ENCODE measurements at regions not wholly inside any gene's neighbourhood (a gene's known extent, or its start where the extent isn't known, plus 50 kb on each side); places are given as distances from the start of the nearest gene placed in this dataset.

DNA sequence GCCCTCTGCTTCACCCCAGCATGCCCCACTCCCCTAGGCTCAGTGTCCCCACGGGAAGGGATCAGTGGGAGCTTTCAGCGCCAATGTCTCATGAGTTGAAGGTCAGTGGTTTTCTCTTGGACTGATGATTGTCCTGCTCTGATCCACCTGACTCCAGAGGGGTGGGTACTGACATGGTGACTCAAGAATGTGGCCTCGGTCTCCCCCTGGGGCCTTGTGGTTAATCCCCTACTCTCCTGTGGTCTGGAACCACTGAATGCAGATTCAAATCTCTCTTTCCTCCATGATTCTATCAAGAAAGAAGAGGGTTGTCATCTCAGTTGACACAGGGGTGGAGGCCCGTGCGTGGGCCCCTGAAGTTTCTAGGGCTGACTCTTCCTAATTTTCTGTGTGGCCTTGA lies 176.9 kb downstream of the RPS24 start:
- Mint-ChIP-seq H3K27me3 (ENCODE audit: low read depth) (peaks cover 3% of the 10 kb centered on the region), H3K36me3 (ENCODE audit: low read depth) (no peaks in the 10 kb centered on the region), H3K4me1 (ENCODE audit: low read depth) (peaks cover 21% of the 10 kb centered on the region), H3K4me3 (ENCODE audit: unreplicated experiment) (no peak overlapping the region), H3K9me3 (ENCODE audit: low read depth) (no peaks in the 10 kb centered on the region), H3K27ac (ENCODE audit: unreplicated experiment) (no peak overlapping the region)
- no peak for DNase-seq (ENCODE audit: low spot score)
- TF ChIP-seq, protein P1, sequence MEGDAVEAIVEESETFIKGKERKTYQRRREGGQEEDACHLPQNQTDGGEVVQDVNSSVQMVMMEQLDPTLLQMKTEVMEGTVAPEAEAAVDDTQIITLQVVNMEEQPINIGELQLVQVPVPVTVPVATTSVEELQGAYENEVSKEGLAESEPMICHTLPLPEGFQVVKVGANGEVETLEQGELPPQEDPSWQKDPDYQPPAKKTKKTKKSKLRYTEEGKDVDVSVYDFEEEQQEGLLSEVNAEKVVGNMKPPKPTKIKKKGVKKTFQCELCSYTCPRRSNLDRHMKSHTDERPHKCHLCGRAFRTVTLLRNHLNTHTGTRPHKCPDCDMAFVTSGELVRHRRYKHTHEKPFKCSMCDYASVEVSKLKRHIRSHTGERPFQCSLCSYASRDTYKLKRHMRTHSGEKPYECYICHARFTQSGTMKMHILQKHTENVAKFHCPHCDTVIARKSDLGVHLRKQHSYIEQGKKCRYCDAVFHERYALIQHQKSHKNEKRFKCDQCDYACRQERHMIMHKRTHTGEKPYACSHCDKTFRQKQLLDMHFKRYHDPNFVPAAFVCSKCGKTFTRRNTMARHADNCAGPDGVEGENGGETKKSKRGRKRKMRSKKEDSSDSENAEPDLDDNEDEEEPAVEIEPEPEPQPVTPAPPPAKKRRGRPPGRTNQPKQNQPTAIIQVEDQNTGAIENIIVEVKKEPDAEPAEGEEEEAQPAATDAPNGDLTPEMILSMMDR (IDR thresholded peaks at IDR 0.05): no peak

DNA sequence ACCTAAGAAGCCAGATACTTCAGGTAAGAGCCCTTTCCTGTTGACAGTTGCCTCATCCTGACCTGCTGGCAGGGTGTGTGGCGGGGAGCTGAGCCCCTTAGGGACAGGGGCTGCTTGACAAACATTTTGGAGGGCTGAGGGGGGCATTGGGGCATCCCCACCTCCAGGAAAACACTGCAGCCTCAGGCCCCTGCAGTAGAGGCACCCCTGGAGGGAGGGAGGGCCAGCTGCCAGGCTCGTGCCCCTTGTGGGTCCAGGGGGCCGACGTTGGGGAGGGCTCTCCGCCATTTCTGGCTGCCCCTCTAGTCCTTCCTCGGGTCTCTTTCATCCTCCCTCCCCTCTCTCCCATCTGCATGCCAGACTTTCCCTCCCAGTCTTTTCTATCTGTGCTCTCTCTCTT lies 177.3 kb downstream of the RPS24 start:
- peaks cover 26% of the 10 kb centered on the region for H3K4me1 Mint-ChIP-seq (ENCODE audit: low read depth)
- H3K9me3 Mint-ChIP-seq (ENCODE audit: low read depth): no peaks in the 10 kb centered on the region
- no peak overlapping the region for H3K4me3 Mint-ChIP-seq (ENCODE audit: unreplicated experiment)
- no peak for DNase-seq (ENCODE audit: low spot score)
- no peak overlapping the region for H3K27ac Mint-ChIP-seq (ENCODE audit: unreplicated experiment)
- TF ChIP-seq, protein P1 (IDR thresholded peaks at IDR 0.05): no peak
- peaks cover 3% of the 10 kb centered on the region for H3K27me3 Mint-ChIP-seq (ENCODE audit: low read depth)
- H3K36me3 Mint-ChIP-seq (ENCODE audit: low read depth): no peaks in the 10 kb centered on the region

DNA sequence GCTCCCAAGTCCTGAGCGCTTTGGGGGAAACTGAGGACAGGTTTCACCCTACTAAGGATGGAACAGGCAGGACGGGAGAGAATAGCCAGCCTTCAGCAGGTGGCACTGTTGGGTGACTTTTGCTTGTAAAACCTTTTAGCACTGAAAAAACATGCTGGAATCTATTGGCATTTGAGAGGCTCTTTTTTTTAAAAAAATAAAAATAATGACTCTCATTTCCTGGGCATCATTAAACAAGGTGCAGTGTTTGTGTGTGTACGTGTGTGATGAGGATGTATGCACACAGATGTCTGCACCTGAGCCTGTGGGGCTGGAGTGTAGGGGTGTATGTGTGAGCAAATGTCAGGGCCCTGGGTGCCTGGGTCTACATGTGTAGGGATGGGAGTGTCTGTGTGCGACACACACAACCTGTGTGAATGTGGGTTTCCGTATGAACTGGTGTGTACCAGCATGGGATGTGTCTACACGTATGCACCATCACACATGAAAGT lies 177.9 kb downstream of the RPS24 start:
- TF ChIP-seq, protein P1 (IDR thresholded peaks at IDR 0.05): peak; percentile 92
- H3K9me3 Mint-ChIP-seq (ENCODE audit: low read depth): no peaks in the 10 kb centered on the region
- H3K4me1 Mint-ChIP-seq (ENCODE audit: low read depth): peaks cover 32% of the 10 kb centered on the region
- peaks cover 3% of the 10 kb centered on the region for H3K27me3 Mint-ChIP-seq (ENCODE audit: low read depth)
- no peak overlapping the region for H3K27ac Mint-ChIP-seq (ENCODE audit: unreplicated experiment)
- no peak overlapping the region for H3K4me3 Mint-ChIP-seq (ENCODE audit: unreplicated experiment)
- H3K36me3 Mint-ChIP-seq (ENCODE audit: low read depth): no peaks in the 10 kb centered on the region
- no peak for DNase-seq (ENCODE audit: low spot score)

DNA sequence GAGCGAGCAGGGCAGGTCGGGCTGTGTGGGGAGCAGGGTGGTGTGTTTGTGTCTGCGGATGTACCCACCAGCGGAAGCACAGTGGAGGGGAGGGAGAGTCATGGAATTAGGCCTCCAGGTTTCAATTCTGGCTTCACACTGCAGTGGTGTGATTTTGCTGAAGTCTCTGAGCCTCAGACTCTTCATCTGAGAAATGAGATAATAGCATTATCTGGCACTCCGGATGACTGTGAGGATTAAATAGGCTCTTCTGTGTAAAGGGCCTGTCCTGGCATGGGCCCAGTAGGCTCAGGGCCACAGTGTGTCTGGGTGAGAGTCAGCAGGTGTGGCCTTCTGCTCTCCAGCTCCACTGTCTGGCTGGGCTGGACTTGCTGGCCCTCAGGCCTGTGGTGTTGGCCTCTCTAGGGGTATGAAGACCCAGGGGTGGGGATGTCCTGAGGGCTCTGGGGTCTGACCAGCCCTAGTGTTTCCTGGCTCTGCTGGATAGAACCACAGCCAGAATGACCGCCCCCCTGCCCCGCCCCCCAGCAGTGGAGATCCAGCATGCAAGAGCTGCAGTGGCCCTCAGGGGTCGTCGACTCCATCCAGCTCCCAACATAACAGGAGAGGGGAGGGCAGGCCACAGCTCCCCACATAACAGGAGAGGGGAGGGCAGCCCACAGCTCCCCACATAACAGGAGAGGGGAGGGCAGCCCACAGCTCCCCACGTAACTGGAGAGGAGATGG lies 178.6 kb downstream of the RPS24 start:
- H3K27ac Mint-ChIP-seq (ENCODE audit: unreplicated experiment): no peak overlapping the region
- no peaks in the 10 kb centered on the region for H3K36me3 Mint-ChIP-seq (ENCODE audit: low read depth)
- peaks cover 3% of the 10 kb centered on the region for H3K27me3 Mint-ChIP-seq (ENCODE audit: low read depth)
- H3K4me3 Mint-ChIP-seq (ENCODE audit: unreplicated experiment): no peak overlapping the region
- H3K9me3 Mint-ChIP-seq (ENCODE audit: low read depth): no peaks in the 10 kb centered on the region
- no peak for DNase-seq (ENCODE audit: low spot score)
- H3K4me1 Mint-ChIP-seq (ENCODE audit: low read depth): peaks cover 34% of the 10 kb centered on the region
- TF ChIP-seq, protein P1 (IDR thresholded peaks at IDR 0.05): no peak

DNA sequence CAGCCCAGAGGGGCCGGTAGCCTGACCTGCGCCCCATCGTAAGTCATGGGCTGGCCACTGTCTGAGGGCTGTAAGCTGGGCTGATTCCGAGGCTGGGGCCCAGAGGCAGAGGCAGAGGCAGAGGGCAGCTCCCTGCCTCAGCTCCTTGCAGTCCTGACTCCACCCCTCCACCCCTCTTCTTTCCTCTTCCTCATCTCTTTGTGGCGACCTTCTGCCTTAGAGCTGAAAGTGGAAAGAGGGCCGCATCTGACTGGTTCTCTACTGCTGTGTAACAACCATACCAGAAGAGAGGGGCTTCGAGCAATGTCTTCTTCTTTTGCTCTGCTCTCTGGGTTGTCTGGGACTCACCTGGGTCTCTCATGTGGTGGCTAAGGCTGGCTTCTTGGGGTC lies 179.1 kb downstream of the RPS24 start:
- Mint-ChIP-seq H3K36me3 (ENCODE audit: low read depth) (no peaks in the 10 kb centered on the region), H3K9me3 (ENCODE audit: low read depth) (no peaks in the 10 kb centered on the region), H3K4me3 (ENCODE audit: unreplicated experiment) (no peak overlapping the region), H3K4me1 (ENCODE audit: low read depth) (peaks cover 34% of the 10 kb centered on the region), H3K27ac (ENCODE audit: unreplicated experiment) (no peak overlapping the region), H3K27me3 (ENCODE audit: low read depth) (peaks cover 4% of the 10 kb centered on the region)
- no peak for DNase-seq (ENCODE audit: low spot score)
- TF ChIP-seq, protein P1 (IDR thresholded peaks at IDR 0.05): no peak
